CD4-positive, alpha-beta T cell treated with Interleukin-17A for 1 hour (primary cell): ENCODE measurements at regions not wholly inside any gene's neighbourhood (a gene's known extent, or its start where the extent isn't known, plus 50 kb on each side); places are given as distances from the start of the nearest gene placed in this dataset.

Experiments used
- DNase-seq: peaks from one replicate; pipeline ENCODE4 v3.0.0-alpha.2; 2020

DNA sequence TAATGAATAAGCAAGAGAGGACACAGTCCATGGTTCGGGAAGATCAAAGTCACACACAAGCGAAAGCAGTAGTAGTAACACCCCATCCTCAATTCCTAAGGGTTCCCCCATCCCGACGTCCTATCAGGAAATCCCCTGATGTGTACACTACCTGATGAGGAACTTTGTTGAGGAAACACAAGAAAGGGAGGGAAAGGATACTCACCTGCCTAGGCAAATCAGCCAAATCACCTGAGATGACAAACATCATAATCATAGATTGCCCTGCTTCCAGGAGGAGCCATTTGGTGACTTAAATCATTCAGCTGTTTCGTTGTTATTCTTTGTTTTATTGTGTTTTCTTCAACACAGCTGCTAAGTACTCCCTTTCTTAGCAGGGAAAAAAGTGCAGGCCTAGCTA lies 55.5 kb upstream of the SPOPL start:
- no peak for DNase-seq

DNA sequence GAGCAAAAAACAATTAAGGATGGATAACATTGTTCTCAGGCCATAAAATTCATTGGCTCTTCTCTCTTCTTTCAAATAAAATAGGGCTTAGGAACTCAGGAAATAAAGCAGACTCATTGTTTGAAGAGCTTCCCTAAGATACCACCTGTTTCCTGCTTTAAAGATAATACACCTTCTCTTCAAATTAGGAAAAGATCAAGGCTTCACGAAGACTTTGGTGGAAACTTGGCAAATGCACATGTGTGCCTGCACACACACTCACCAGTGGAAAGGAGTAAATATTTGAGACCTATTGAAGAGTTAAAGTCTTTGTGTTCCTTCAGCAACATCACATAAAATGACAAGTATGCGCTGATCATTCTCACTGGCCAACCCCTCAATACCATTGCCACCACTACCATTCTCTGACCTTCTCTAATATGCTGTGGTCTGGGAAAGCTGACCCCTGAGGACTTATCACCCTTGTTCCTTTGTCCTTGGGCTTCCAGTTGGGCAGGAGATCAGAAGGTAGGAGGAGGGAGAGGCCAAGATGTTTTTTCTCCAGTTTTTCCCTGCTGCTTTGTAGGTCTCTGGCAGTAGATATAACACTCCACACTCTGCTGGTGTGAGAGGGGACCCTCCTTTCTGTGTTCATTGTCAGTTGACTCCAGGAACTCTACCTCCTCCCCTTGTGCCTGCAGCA lies 53.5 kb upstream of the SPOPL start:
- no peak for DNase-seq
